DMS153 treated with DMSO at 0.1 percent for 48 hours (cell line): ENCODE measurements at regions not wholly inside any gene's neighbourhood (a gene's known extent, or its start where the extent isn't known, plus 50 kb on each side); places are given as distances from the start of the nearest gene placed in this dataset.

Source experiments
- DNase-seq: peaks from one replicate; lab custom pipeline; 2025; ENCODE audit not compliant: unreplicated experiment; lab: John Stamatoyannopoulos, UW

DNA sequence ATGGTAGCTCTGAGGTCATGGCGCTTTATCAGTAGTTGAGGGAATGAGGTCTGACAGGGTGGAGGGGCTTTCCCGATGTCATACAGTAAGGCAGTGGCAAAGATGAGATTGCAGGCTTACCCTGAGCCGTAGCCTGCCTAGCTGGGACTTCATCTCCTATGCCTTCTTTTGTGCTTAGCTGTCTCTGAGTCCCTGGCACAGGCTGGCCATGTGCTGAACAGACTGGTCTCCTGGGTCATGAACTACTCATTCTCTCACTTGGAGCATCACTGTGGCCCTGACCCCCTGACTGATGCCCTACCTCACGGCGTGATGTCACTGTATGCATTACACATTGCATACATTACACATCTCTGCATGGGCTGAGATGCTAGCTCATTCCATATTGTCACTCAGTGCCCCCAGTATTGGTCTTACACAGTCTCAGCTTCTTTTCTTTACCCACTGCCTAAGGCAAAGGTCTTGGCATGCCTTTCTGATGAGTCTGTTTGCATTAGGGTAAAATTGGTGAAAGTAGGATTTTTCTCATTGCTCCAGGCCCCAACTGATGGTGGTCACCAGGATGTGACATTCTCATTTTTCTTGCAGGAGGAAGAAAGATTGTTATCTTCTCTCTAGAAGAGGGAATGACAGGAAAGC is 389.4 kb upstream of the CADM1 start:
- DNase-seq, result no peak

- no peak for DNase-seq
Measured at GRCh38 chr11:115892016-115892415, 387.8 kb upstream of the CADM1 start.

DNA sequence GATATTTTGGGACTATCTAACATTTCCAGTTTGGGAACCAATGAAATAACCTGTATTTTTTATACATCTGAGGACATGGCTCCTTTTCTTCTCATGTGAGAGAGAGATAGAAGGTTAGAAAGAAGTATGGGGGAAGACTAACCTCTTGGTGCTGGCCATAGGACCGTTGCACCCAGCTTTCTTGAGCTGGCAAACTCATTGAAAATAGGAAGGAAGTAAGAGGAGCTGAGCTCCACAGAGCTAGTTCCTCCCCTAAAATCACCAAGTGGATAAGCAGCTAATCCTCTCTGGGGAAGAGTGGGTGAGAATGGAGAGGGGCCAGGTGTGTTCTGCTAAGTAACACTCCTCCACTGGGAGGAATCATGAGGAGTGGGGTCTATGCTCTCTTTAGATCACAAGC is 387.4 kb upstream of the CADM1 start:
- no peak for DNase-seq

GRCh38 chr11:115890500-115890899 is 386.3 kb upstream of the CADM1 start:
- no peak for DNase-seq

DNA sequence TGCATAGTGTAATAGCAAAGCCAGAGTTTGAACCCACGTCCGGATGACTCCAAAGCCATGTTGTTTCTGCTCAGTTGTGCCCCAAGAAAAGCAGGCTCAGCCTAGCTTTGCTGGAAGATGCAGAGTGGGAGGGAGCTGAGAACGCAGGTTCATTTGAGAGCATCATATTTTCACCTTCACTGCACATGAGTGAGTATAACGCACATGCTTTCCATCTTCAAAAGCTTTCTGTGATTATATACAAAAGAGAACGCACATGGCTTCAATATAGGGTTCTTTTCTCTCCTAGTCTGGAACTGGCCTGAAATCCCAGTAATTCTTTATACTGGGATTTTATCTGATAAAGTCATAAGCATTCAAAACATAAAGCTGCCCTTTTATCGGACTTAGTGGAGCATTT is 385.5 kb upstream of the CADM1 start:
- DNase-seq, result no peak

- no peak for DNase-seq
Measured at GRCh38 chr11:115887727-115888126, 383.5 kb upstream of the CADM1 start.

DNA sequence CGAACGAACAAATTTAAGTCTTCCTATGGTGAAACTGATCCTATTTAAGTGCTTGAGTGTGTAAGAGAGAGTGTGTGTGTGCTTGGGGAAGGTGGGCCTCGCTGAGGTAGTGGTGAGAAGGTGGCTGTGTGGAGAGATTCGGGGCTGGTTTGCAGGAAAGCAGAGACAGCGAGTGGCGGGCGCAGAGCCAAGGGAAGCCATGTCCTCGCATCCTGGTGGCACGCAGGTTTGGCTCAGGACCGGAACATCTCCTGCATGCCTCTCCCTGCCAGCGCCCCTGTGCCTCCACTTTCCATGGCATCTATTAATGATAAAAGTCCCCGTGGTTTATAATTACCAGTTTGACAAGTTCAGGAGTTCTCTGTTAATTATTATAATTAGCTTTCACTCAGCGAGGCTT is 383.1 kb upstream of the CADM1 start:
- no peak for DNase-seq

- DNase-seq, result no peak
Measured at GRCh38 chr11:115886422-115886733, 382.2 kb upstream of the CADM1 start.

GRCh38 chr11:115885535-115886421 is 381.6 kb upstream of the CADM1 start:
- no peak for DNase-seq

DNA sequence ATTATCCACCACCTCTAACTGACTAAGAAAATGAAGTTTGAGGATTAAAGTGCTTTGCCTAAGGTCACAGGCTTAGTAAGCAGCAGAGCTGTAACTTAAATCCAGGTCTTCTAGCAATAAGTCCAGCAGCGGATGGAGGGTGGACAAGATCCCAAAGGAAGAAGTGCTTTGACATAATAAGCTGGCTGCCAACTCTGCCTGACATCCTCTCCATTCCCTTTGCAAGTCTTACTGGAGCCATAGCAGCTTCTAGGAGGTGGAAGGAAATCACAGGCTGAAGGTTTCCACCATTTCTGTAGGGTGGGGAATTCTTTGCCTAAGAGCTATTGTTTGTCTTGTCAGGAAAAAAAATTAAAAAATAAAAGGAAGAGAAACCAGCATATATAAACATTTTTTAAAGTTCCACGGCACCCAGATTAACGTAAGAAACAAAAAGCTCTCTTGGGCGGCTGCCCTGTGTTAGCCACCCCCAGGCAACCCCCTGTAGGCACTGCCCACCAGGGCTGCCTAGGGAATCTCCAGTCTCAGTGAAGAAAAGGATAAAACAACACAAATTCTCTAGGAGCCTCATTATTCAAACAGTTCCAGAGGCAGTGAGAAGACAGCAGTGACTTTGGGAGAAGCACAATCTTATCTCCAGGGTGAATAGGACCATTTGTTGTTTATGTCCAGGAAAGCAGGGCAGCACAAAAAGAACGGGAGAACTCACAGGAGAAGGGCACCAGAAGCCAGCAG is 380.8 kb upstream of the CADM1 start:
- DNase-seq, result no peak

- DNase-seq, result no peak
Measured at GRCh38 chr11:115874843-115875242, 370.6 kb upstream of the CADM1 start.

DNA sequence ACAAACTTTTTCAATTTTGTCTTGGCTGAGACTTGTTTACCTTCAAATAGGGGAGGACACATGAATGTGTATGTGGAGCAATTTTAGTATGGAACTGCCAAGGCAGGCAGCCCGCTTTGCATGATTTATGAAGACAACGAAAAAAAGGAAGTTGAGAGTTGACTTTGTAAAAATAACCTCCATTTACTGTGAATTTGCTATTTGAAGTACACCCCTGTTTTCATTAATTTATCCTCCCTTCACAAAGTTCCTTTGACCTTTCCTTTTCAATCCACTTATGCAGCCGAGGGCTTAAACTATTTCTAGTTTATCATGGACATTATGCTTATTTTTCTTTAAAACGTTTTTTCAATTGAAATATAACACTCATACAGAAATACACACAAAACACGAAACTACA is 369.6 kb upstream of the CADM1 start:
- no peak for DNase-seq

DNA sequence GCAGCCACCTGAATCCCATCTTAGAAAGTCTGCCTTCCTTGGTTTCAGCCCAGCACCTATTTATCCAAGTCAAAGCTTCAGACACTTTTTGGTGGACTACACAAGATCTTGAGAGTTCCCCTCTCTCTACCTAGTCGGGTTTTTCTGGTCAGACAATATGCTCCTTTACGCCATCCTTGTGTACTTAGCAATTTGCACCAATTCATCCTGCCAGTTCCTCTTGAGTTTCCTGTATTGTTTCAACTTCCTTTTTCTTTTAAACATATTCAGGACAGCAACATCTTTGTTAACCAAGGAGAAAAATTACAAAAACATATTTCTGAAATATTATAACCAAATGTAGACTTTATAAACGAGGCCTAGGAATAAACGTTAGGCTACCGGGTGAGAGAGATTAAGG is 368.2 kb upstream of the CADM1 start:
- peak; percentile 18 for DNase-seq

DNA sequence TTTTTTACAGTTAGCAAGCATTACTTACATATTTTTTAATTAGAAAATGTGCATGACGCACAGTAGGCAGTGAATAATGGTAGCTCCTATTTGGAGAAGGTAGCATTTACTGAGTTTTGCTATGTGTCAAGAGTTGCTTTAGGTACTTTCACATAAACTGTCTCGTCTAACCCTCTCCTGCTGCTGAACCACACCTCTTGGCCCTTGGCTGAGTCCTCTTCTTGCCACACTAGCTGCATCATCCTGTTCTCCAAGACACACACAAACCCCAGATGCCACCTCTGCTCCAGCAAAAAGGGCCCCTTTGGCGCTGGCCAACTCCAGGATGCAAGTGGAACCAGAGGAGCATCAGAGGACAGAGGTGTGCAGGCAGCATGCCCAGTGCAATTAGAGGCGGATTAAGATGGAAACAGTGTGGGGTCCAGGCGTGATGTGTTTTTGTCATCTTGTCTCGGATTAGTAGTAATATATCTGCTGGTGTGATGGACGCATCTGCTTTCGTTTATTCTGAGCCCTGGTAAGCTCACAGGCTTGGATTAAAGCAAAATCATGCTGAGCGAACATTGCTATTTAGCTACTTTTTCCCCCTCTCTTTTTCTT is 367.0 kb upstream of the CADM1 start:
- DNase-seq, result no peak

GRCh38 chr11:115869780-115870431 is 365.7 kb upstream of the CADM1 start:
- DNase-seq, result peak; percentile 17

DNA sequence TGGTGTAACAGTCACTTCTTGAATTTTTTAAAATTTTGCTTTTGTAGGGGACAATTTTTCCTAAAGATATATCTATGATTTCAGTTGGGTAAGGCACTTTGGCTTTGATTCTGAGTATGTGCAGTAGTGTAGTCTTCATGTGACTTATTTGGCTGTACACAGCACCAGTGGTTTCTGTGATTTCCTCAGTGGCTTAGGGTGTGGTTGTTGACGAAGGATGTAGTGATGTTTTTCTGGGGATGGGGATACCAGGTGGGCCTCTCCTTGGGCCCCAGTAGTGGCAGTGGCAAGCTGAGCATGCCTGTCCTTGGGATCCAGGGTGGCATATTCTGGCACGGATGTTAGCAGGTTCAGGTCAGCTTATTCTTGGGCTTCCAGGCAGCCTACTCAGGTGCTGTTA is 364.9 kb upstream of the CADM1 start:
- no peak for DNase-seq

GRCh38 chr11:115860246-115860645 is 356.0 kb upstream of the CADM1 start:
- DNase-seq, result no peak

DNA sequence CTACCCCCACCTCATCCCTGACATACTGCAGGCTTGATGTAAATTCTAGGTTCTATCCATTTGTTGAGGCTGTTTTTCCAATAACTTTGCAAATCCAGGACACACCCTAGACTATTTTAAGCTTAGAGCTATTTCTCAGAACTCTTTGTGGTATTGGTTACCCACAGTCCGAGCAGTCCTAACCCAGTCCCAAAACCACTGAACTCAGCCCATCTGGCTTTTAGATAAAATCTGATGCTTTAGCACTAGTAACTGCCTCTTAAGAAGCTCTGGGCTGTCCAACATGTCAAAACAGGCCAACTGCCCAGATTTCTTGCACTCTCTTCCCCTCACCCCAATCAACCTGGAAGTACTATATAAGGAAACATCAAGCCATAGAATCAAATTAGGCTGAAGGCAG is 344.4 kb upstream of the CADM1 start:
- DNase-seq, result no peak

DNA sequence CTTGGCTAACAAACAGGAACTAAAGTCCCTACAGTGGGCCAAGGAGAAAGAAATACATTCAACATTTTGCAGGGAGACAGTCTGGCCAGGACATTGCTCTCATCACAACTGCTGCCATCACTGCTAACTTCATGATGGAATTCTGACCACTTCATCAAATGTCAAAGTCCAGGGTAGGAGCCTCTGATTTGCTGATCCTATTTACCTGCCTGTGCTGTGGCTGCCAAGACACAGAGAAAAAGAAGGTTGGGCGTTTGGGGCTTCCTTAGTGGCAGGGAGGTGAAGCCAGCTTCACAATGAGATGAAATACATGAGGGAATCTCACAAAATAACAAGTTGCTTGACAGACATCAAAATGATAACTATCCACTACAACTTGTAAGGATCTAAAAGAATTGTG is 343.9 kb upstream of the CADM1 start:
- DNase-seq, result no peak

DNA sequence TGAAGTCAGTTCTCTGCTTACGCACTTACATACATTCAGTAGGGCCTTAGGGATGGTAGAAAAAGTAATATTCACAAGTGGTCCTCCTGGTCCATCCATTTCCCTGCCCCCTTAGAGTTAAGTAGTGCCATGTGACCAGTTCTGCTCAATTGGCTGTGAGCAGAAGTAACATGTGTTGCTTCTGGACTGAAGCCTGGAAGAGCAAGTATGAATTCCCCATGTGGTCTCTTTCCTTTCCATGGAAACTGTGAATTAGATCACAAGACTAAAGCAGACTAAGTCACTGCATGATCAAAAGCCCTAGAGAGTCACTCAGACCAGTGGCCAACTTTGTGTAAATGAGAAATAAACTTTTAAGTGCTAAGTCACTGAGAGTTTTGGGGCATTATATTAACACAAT is 341.7 kb upstream of the CADM1 start:
- no peak for DNase-seq

- no peak for DNase-seq
Measured at GRCh38 chr11:115843685-115844084, 339.5 kb upstream of the CADM1 start.
